PFSK-1 (cell line): ENCODE measurements at regions not wholly inside any gene's neighbourhood (a gene's known extent, or its start where the extent isn't known, plus 50 kb on each side); places are given as distances from the start of the nearest gene placed in this dataset.

Experiments
- POLR2AphosphoS5 ChIP-seq: IDR thresholded peaks from 2 replicates; pipeline ENCODE4 v1.6.1; 2012; ENCODE audit warnings: low read depth, mild to moderate bottlenecking, control low read depth, low read length, moderate library complexity
- REST ChIP-seq, 2 experiments: IDR thresholded peaks; 2 replicates each; pipeline versions ENCODE4 v1.6.1 to v1.8.0; 2011 to 2012; ENCODE audit warnings: low read depth in 2 of 2, low read length in 2 of 2, control low read depth in 1 of 2, inconsistent platforms in 1 of 2, mild to moderate bottlenecking in 1 of 2, moderate library complexity in 1 of 2; ENCODE audit not compliant: insufficient read depth in 1 of 2
- SIN3A ChIP-seq: IDR thresholded peaks from 2 replicates; pipeline ENCODE4 v1.6.1; 2012; ENCODE audit warnings: mild to moderate bottlenecking, low read length, moderate library complexity, borderline replicate concordance; ENCODE audit not compliant: insufficient read depth
- TAF1 ChIP-seq: IDR thresholded peaks from 2 replicates; pipeline ENCODE4 v1.6.1; 2012; ENCODE audit warnings: low read length, control low read depth, borderline replicate concordance; ENCODE audit not compliant: insufficient read depth

GRCh38 chr5:30626557-30626956, 566.9 kb upstream of the CDH6 start:
- TF ChIP-seq POLR2AphosphoS5 (no peak), TAF1 (no peak), REST (IDR thresholded peaks at IDR 0.05; ENCODE audit: insufficient read depth in 1 of 2, low read depth in 2 of 2, low read length in 2 of 2) (no peak), SIN3A (no peak)
